Activated CD8-positive, alpha-beta T cell treated with anti-CD3 and anti-CD28 coated beads, Interleukin-2, amount 10 ng/mL, durations not matched to agents 7 days and 5 days (primary cell): ENCODE measurements at regions not wholly inside any gene's neighbourhood (a gene's known extent, or its start where the extent isn't known, plus 50 kb on each side); places are given as distances from the start of the nearest gene placed in this dataset.

ENCODE experiments used
- ATAC-seq: fragments of 150-1000 bp; cut with Tn5 transposase; one replicate; pipeline ENCODE4 v1.10.0; 2021; ENCODE audit warnings: moderate library complexity
- CTCF ChIA-PET: fragments of 350-600 bp; sonication (Branson Sonifier 250); formaldehyde crosslinking; loops from one replicate; lab custom pipeline; 2021; ENCODE audit warnings: antibody characterized with exemption; lab: Charles Lee
- POLR2A ChIA-PET: fragments of 350-600 bp; sonication (Branson Sonifier 250); formaldehyde crosslinking; loops from one replicate; lab custom pipeline; 2021; ENCODE audit warnings: antibody characterized with exemption; lab: Charles Lee
- DNase-seq: peaks from one replicate; pipeline ENCODE4 v3.0.0-alpha.2; 2020
- H3K27ac Mint-ChIP-seq: one replicate; pipeline ENCODE4 v1.8.0; 2021; ENCODE audit warnings: mild to moderate bottlenecking, mixed read lengths
- H3K27me3 Mint-ChIP-seq: one replicate; pipeline ENCODE4 v1.8.0; 2021; ENCODE audit warnings: low read depth, mixed read lengths
- H3K36me3 Mint-ChIP-seq: one replicate; pipeline ENCODE4 v1.8.0; 2021; ENCODE audit warnings: low read depth, mixed read lengths
- H3K4me1 Mint-ChIP-seq: one replicate; pipeline ENCODE4 v1.8.0; 2021; ENCODE audit warnings: low read depth, mixed read lengths
- H3K4me3 Mint-ChIP-seq: one replicate; pipeline ENCODE4 v1.8.0; 2021; ENCODE audit warnings: mild to moderate bottlenecking, mixed read lengths
- H3K9me3 Mint-ChIP-seq: one replicate; pipeline ENCODE4 v1.8.0; 2022; ENCODE audit warnings: mixed read lengths; ENCODE audit not compliant: insufficient read depth

DNA sequence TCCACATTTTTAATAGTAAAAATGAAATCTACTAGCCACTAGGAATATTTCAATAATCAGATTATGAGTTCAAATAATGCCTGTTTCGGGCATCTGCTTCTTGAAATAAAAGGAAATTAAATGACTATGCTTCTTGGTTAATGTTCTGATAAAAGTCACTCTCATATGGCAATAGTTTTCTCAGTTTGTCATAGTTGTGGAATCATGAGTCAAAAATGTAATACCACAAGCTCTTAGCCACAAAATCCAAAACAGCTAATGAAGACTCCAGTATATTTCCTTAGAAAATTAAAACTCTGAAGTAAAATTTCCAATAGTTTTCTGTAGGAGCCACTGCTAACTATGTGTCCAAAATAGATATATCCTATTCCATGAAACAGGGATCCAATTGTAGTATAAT lies 676.3 kb upstream of the CDH8 start:
- Mint-ChIP-seq H3K27ac (no peak overlapping the region), H3K27me3 (no peaks in the 10 kb centered on the region), H3K9me3 (peaks cover 33% of the 10 kb centered on the region), H3K4me3 (no peak overlapping the region), H3K4me1 (no peaks in the 10 kb centered on the region), H3K36me3 (no peaks in the 10 kb centered on the region)
- DNase-seq (no peak), ATAC-seq (no peak)
- POLR2A ChIA-PET, result no interaction called here
- CTCF ChIA-PET, result no interaction called here

DNA sequence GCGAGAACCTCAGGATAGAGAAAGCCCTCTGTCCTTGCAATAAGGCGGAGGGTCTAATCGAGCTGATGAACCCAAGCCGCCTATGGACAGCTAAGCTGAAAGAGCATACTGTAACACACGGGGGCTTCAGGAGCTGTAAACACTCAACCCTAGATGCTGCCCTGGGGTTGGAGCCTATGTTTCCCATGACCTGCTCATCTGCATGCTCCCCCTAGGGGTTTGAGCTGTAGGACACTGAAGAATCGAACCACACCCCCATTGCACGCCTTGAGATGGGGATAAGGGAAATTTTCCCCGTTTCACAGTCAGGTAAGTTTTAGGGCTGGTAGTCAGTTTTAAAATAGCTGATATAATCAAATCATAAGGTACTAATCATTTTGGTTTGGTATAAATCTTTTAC lies 675.6 kb upstream of the CDH8 start:
- CTCF ChIA-PET, result no interaction called here
- no peaks in the 10 kb centered on the region for H3K4me1 Mint-ChIP-seq
- no peak overlapping the region for H3K27ac Mint-ChIP-seq
- no peak overlapping the region for H3K4me3 Mint-ChIP-seq
- DNase-seq (no peak), ATAC-seq (no peak)
- POLR2A ChIA-PET, result no interaction called here
- H3K36me3 Mint-ChIP-seq, result no peaks in the 10 kb centered on the region
- no peaks in the 10 kb centered on the region for H3K27me3 Mint-ChIP-seq
- peaks cover 25% of the 10 kb centered on the region for H3K9me3 Mint-ChIP-seq

DNA sequence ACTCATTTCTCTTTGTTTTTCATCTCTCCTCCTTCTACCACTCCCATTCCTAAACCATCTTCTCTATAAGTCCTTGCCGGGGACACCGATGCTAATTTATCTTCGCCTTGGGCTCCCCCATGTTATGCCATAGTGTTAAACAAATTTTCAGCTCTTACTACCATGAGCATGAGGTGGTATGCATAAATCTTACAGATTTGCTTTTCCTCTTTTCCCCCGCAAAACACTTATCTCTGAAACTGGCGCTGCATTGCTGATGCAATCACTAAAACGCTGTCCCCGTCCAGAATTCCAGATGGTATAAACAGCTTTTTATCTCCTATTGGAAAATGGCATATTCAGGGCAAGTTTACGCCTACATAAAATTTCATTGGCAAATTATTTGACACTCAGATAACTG lies 673.6 kb upstream of the CDH8 start:
- CTCF ChIA-PET, result no interaction called here
- ATAC-seq, result no peak
- H3K27me3 Mint-ChIP-seq, result no peaks in the 10 kb centered on the region
- H3K9me3 Mint-ChIP-seq, result peaks cover 18% of the 10 kb centered on the region
- no peak for DNase-seq
- H3K27ac Mint-ChIP-seq, result no peak overlapping the region
- no peaks in the 10 kb centered on the region for H3K4me1 Mint-ChIP-seq
- POLR2A ChIA-PET, result no interaction called here
- H3K36me3 Mint-ChIP-seq, result no peaks in the 10 kb centered on the region
- H3K4me3 Mint-ChIP-seq, result no peak overlapping the region

GRCh38 chr16:62701426-62701825 lies 665.2 kb upstream of the CDH8 start:
- Mint-ChIP-seq H3K36me3 (no peaks in the 10 kb centered on the region), H3K9me3 (peaks cover 24% of the 10 kb centered on the region), H3K4me3 (no peak overlapping the region), H3K27ac (no peak overlapping the region), H3K27me3 (no peaks in the 10 kb centered on the region), H3K4me1 (no peaks in the 10 kb centered on the region)
- ChIA-PET POLR2A (no interaction called here), CTCF (no interaction called here)
- DNase-seq, result no peak
- no peak for ATAC-seq

DNA sequence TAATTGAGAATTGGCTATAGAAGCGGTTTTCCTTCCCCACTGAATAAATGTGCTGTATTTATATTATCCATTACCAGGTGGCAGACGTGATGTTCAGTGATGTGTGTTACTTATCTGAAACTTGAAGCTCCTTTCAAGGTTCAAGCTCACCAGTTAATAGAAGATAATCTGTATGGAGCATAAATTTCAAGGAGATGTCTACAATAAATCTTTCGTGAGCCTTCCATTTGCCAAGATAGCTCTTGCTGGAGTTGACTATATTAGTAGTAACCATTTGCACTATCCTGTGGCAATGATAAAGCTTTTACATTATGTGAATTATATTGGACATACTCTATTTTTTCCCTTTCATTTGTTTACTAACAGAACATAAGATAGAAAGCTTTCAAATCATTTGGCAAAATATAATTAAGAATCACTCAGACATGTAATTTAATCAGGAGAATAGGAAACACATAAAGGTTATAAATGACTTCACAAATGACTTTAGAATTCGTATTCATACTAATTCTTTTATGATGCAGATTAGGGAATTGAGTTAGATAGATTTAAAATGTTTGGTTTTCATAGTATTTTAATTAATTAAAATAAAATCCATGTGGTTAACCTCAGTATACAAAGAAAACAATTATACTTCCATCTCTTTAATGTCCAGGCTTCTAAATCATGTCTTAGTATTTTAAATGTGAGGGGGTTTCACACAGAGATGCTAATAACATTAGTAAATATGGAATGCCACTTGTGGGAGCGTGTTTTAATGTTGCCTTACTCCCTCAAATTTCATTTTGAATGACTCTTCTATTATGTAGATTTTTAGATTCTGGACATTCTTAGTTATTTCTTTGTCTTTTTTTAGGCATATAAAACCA lies 664.4 kb upstream of the CDH8 start:
- ChIA-PET CTCF (no interaction called here), POLR2A (no interaction called here)
- H3K9me3 Mint-ChIP-seq, result peaks cover 24% of the 10 kb centered on the region
- no peak overlapping the region for H3K27ac Mint-ChIP-seq
- ATAC-seq (no peak), DNase-seq (no peak)
- H3K4me3 Mint-ChIP-seq, result no peak overlapping the region
- H3K4me1 Mint-ChIP-seq, result no peaks in the 10 kb centered on the region
- no peaks in the 10 kb centered on the region for H3K27me3 Mint-ChIP-seq
- no peaks in the 10 kb centered on the region for H3K36me3 Mint-ChIP-seq

GRCh38 chr16:62692685-62693084 lies 656.4 kb upstream of the CDH8 start:
- no peak for DNase-seq
- H3K9me3 Mint-ChIP-seq, result peaks cover 51% of the 10 kb centered on the region
- H3K4me1 Mint-ChIP-seq, result no peaks in the 10 kb centered on the region
- ATAC-seq, result no peak
- H3K27me3 Mint-ChIP-seq, result no peaks in the 10 kb centered on the region
- H3K36me3 Mint-ChIP-seq, result no peaks in the 10 kb centered on the region
- no peak overlapping the region for H3K4me3 Mint-ChIP-seq
- H3K27ac Mint-ChIP-seq, result no peak overlapping the region
- POLR2A ChIA-PET, result no interaction called here
- CTCF ChIA-PET, result no interaction called here

DNA sequence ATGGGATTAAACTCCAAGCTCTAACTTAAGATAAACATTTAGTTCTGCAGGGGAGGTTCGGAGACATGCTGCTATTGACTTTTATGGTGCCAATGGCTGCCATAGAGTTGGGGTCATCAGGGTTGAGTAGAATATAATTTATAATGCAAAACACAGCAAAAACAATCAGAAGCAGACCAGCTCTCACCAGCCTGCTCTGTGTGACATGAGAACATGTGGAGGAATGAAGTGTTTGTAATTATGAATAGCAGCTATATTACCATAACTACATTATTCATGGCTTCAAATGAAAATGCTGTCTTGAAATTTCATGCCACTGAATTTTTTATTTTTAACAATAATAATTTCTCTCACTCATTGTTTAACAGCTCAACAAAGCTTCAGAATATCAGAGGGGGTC lies 645.6 kb upstream of the CDH8 start:
- CTCF ChIA-PET, result no interaction called here
- ATAC-seq (no peak), DNase-seq (no peak)
- H3K9me3 Mint-ChIP-seq, result peaks cover 37% of the 10 kb centered on the region
- H3K36me3 Mint-ChIP-seq, result no peaks in the 10 kb centered on the region
- H3K27ac Mint-ChIP-seq, result no peak overlapping the region
- H3K4me1 Mint-ChIP-seq, result no peaks in the 10 kb centered on the region
- H3K27me3 Mint-ChIP-seq, result no peaks in the 10 kb centered on the region
- no peak overlapping the region for H3K4me3 Mint-ChIP-seq
- POLR2A ChIA-PET, result no interaction called here

DNA sequence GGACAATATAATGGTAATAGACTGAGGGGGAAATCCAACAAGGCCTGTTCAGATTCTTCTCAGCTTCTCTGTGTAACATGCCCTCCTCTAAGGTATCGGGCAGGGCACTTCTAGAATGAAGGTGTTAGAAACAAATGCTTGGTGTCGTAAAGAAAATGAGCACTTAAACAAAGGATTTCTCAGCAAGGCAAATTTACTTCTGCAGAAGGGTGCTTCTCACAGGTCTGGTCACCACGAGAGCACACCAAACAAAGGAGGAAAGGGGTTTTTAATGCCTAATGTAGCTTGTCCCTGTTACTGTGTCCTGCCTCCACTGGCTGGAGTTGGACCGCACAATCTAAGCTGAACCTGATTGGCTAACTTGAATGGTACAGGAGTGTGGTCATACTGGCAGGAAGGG lies 642.6 kb upstream of the CDH8 start:
- H3K4me1 Mint-ChIP-seq, result no peaks in the 10 kb centered on the region
- no peaks in the 10 kb centered on the region for H3K36me3 Mint-ChIP-seq
- DNase-seq (no peak), ATAC-seq (no peak)
- no peak overlapping the region for H3K27ac Mint-ChIP-seq
- ChIA-PET CTCF (interaction anchor here (1.0 kb wide), 1 partner anchor 15 kb away, joined by 4 read pairs; no protein-coding TSS in a partner anchor), POLR2A (no interaction called here)
- peaks cover 42% of the 10 kb centered on the region for H3K9me3 Mint-ChIP-seq
- no peaks in the 10 kb centered on the region for H3K27me3 Mint-ChIP-seq
- no peak overlapping the region for H3K4me3 Mint-ChIP-seq

GRCh38 chr16:62676306-62676705 lies 640.1 kb upstream of the CDH8 start:
- H3K4me1 Mint-ChIP-seq, result no peaks in the 10 kb centered on the region
- ChIA-PET POLR2A (no interaction called here), CTCF (no interaction called here)
- H3K27me3 Mint-ChIP-seq, result no peaks in the 10 kb centered on the region
- no peak for ATAC-seq
- H3K27ac Mint-ChIP-seq, result no peak overlapping the region
- H3K4me3 Mint-ChIP-seq, result no peak overlapping the region
- no peaks in the 10 kb centered on the region for H3K36me3 Mint-ChIP-seq
- peaks cover 39% of the 10 kb centered on the region for H3K9me3 Mint-ChIP-seq
- no peak for DNase-seq

DNA sequence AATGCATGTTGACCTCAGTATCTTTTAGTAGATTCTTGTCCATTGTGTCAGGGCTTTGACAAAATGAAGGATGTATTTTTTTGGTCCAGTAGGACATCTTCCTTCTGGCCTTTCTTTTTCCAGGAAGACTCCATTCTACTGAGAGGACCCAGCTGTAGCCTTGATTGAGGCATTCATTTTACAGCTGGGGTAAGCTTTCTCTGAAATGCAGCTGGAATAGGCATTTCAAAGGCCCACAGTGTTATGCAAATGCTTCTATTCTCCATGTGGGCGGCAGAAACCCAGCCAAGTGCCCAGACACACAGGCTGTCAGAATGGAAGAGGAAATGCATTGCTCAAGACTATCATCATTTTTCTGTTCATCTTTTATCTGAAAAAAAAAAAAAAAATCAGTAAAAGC lies 629.0 kb upstream of the CDH8 start:
- ChIA-PET POLR2A (no interaction called here), CTCF (interaction anchor here (0.6 kb wide), 1 partner anchor 365 kb away, joined by 3 read pairs; no protein-coding TSS in a partner anchor)
- Mint-ChIP-seq H3K27me3 (no peaks in the 10 kb centered on the region), H3K36me3 (no peaks in the 10 kb centered on the region), H3K4me1 (no peaks in the 10 kb centered on the region), H3K27ac (no peak overlapping the region), H3K9me3 (peaks cover 39% of the 10 kb centered on the region), H3K4me3 (no peak overlapping the region)
- no peak for DNase-seq
- ATAC-seq, result no peak

- H3K9me3 Mint-ChIP-seq, result peaks cover 37% of the 10 kb centered on the region
- no peaks in the 10 kb centered on the region for H3K27me3 Mint-ChIP-seq
- ATAC-seq (no peak), DNase-seq (no peak)
- no peak overlapping the region for H3K4me3 Mint-ChIP-seq
- CTCF ChIA-PET, result interaction anchor here (0.6 to 0.7 kb wide), 2 partner anchors 14 to 366 kb away, joined by 3 to 4 read pairs; no protein-coding TSS in a partner anchor
- POLR2A ChIA-PET, result no interaction called here
- H3K36me3 Mint-ChIP-seq, result no peaks in the 10 kb centered on the region
- H3K27ac Mint-ChIP-seq, result no peak overlapping the region
- H3K4me1 Mint-ChIP-seq, result no peaks in the 10 kb centered on the region
These were observed 628.3 kb upstream of the CDH8 start for GRCh38 chr16:62664566-62664965.

- Mint-ChIP-seq H3K27ac (no peak overlapping the region), H3K4me3 (no peak overlapping the region), H3K9me3 (peaks cover 40% of the 10 kb centered on the region), H3K36me3 (no peaks in the 10 kb centered on the region), H3K4me1 (no peaks in the 10 kb centered on the region), H3K27me3 (no peaks in the 10 kb centered on the region)
- ChIA-PET CTCF (no interaction called here), POLR2A (no interaction called here)
- DNase-seq, result no peak
- no peak for ATAC-seq
These were observed 625.2 kb upstream of the CDH8 start for GRCh38 chr16:62661435-62661834.
